Rectal smooth muscle tissue (tissue), 1 donor: ENCODE measurements at regions not wholly inside any gene's neighbourhood (a gene's known extent, or its start where the extent isn't known, plus 50 kb on each side); places are given as distances from the start of the nearest gene placed in this dataset.

Experiments
- H3K27ac ChIP-seq: one replicate; pipeline ENCODE4 v1.7.0; 2013; ENCODE audit warnings: low read depth, low read length, inconsistent platforms
- H3K27me3 ChIP-seq: one replicate; pipeline ENCODE4 v1.7.0; 2013; ENCODE audit warnings: low read length; ENCODE audit not compliant: control insufficient read depth, insufficient read depth
- H3K36me3 ChIP-seq: one replicate; pipeline ENCODE4 v1.7.0; 2013; ENCODE audit warnings: low read length; ENCODE audit not compliant: control insufficient read depth, insufficient read depth
- H3K4me1 ChIP-seq: one replicate; pipeline ENCODE4 v1.7.0; 2013; ENCODE audit warnings: low read length; ENCODE audit not compliant: control insufficient read depth, insufficient read depth
- H3K4me3 ChIP-seq: one replicate; pipeline ENCODE4 v1.7.0; 2013; ENCODE audit warnings: low read length
- H3K9ac ChIP-seq: one replicate; pipeline ENCODE4 v1.7.0; 2013; ENCODE audit warnings: low read length

DNA sequence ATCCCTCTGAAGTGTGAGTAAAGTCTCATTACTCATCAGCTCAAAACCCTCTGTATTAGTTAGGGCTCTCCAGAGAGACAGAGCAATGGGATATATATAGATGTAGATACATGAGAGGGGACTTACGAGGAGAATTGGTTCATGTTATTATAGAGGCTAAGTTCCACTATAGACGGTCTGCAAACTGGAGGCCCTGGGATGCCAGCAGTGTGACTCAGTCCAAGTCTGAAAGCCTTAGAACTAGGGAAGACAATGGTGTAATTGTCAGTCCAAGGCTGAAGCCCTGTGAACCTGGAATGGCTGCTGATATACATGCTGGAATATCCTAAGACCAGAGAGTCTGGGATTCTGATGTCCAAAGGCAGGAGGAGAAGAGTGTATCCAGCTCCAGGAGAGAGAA is 57.3 kb upstream of the CEP83 start:
- no peak overlapping the region for H3K9ac ChIP-seq
- H3K4me1 ChIP-seq = peaks cover 2% of the 10 kb centered on the region
- no peak overlapping the region for H3K4me3 ChIP-seq

DNA sequence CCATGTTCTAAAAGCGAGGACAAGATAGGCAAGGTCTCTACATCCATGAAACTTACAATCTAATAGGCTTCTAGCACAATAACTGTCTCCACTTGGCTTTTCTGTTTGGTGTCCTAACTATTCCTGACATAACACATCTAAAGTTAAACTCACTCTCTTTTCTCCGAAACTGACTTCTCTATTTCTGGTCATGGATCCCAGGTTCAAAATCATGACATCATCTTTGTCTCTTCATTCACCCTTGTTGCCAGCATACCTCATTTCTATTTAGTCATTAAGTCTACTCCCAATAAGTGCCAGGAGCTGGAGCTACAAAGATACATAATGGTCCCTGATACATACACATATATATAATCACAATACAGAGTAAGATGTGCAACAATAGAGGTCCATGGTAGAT is 53.9 kb upstream of the CEP83 start:
- Histone ChIP-seq H3K4me3 (no peak overlapping the region), H3K36me3 (no peaks in the 10 kb centered on the region), H3K9ac (no peak overlapping the region), H3K4me1 (peaks cover 12% of the 10 kb centered on the region), H3K27me3 (no peaks in the 10 kb centered on the region), H3K27ac (no peak overlapping the region)

More for the DNA sequence above, 57.3 kb upstream of the CEP83 start:
- Histone ChIP-seq H3K27me3 (no peaks in the 10 kb centered on the region), H3K36me3 (no peaks in the 10 kb centered on the region), H3K27ac (no peak overlapping the region)

DNA sequence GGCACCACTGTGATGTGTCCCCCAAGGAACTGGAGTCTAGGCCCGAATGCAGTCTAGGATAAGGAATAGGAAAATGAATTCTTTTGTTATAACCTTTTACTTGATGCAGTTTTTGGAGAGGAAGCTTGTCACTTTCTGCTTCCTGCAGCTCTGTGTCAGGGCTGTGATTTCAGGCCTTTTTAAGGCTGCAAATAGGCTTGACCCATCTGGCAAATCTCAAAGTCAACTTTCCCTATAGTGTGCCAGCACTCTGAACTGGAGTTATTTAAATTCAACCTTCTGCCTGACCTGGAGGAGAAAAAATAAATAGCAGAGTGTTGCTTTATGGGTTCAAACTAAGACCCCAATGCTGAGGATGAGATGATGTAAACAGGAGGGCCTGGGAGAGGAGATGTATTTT is 51.8 kb upstream of the CEP83 start:
- H3K27ac ChIP-seq = peak overlapping the region; percentile 54
- H3K4me3 ChIP-seq = no peak overlapping the region
- H3K9ac ChIP-seq = no peak overlapping the region
- peaks cover 12% of the 10 kb centered on the region for H3K4me1 ChIP-seq
- no peaks in the 10 kb centered on the region for H3K27me3 ChIP-seq
- no peaks in the 10 kb centered on the region for H3K36me3 ChIP-seq

DNA sequence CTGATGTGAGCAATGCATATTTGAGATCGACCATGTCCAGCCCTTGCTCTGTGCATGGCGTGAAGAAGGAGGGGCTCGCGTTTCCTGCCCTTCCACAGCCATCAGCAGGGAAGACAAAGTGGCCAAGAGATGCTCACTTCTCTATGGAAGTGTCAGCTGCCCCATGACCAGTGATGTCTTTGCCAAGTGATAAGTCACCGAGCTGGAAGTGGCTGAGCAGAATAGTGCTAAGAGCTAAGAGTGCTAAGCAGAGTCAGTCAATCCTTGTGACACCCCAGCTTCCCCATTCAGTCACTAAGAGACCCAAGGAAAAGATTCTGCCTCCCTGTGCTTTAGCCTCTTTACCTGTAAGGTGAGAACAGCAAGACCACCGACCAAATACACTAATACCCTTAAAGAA is 50.5 kb upstream of the CEP83 start:
- Histone ChIP-seq H3K27ac (no peak overlapping the region), H3K4me3 (no peak overlapping the region), H3K4me1 (peaks cover 12% of the 10 kb centered on the region), H3K27me3 (no peaks in the 10 kb centered on the region), H3K36me3 (no peaks in the 10 kb centered on the region), H3K9ac (no peak overlapping the region)
